Activated CD4-positive, alpha-beta T cell treated with anti-CD3 and anti-CD28 coated beads, Interleukin-2, Interleukin-6, amounts not matched to agents 100 ng/mL and 50 ng/mL, durations not matched to agents 16 hours and 8 hours (primary cell): ENCODE measurements at regions not wholly inside any gene's neighbourhood (a gene's known extent, or its start where the extent isn't known, plus 50 kb on each side); places are given as distances from the start of the nearest gene placed in this dataset.
"Not testable (repeated sequence)": the region's sequence is repeated elsewhere in the genome, so short reads cannot be mapped to it uniquely, and the experiment has no call there.

Experiments
- DNase-seq: peaks from one replicate; pipeline ENCODE4 v3.0.0-alpha.2; 2020

DNA sequence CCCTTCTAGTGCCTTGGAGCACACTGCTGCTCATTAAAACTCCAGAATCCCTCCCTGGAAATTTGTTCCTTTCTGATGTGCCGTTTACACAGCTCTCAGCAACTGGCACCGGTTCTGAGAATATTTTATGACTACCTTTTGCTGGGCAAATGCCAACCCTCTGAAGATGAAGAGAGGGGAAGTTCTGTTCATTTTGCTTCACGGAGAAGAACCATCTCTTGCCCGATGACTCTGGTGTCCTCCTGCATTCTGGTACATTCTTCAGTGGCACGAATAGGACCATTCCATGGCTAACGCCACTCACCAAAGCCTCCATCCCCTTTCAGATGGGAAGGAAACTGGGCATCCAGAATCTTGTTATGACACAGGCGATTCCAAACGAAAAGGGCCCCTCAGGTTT lies 96.2 kb upstream of the SIM2 start:
- no peak for DNase-seq

DNA sequence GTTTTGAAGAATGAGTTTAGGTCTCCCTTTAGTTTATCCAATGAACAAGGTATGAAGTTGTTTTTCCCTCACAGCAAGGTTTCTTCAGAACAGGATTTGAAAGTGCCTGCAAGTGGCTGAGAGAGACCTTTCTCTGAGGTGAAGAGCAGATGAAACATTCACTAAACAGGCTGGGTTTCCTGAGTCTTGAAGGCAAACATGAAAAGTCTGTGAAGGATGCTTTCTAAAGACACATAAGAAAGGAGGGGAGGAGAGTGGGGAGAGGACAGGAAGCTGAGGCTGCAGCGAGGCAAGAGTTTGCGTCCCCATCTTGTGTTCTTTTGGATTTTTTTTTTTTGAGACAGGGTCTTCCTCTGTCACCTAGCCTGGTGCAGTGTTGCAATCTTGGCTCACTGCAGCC lies 95.7 kb upstream of the SIM2 start:
- no peak for DNase-seq

DNA sequence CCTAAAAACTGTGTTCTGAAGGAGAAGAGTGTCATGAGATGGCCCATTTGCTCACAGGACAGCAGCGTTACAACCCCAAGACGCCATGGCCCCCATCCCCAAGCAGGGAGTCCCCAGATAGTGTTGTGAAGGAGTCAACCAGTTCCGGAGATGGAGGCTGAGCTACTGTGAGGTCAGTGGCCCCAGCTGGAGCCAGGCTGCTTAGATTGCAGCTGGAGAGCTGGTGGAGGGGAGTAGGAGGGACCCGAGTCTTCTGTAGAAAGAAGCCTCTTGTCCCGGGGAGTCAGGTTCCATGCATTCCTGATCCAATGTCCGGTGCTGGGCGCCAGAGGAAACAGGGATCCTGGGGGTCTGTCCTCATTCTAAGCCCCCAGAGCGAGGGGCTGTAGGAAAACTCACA lies 93.5 kb upstream of the SIM2 start:
- no peak for DNase-seq

DNA sequence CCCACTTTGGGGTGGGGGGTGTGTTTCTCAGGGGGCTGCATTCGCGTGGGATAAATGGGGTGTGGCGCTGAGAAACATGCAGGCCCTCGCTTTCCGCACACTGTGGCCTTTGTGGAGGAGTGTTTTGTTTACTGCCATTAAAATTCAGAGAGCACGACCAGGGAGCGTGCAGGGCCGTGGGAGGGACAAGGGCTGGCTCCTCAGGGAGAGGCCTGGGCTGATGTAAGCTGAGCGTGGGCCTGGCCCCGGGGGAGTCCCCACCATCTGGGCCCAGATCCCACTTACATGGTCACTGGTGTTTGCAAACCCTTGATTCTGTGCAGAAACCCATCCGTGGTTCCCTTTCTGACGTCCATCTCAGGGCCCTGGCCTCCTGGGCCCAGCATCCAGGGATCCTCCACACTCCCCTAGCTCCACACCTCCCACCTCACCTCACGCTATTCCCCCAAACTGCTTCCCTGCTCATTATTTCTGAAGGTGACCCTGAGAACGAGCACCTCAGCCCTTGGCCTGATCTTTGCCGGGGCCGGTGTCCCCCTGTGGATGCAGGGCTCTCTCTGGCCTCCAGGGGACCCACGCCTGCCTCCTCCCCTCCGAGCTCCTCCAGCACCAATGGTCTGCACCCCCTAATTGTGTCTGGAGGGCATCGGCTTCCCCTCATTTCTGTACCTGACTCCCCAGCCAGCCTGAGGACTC lies 92.5 kb upstream of the SIM2 start:
- DNase-seq, result no peak

DNA sequence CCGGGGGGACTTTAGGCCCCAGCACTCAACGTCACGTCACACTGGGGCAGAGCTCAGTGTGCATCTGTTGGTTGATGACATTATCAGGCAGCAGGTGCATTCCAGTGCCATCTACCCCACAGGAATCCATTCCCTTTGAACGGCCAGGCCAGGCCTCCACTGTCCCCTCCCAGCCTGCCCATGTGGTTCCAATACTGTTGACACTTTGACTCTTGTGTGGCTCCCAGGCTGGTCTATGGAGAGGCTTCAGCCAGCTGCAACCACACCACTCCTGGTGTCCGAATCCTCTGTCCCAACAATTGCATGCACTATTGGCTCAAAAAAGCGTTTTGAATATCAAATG lies 92.0 kb upstream of the SIM2 start:
- no peak for DNase-seq

DNA sequence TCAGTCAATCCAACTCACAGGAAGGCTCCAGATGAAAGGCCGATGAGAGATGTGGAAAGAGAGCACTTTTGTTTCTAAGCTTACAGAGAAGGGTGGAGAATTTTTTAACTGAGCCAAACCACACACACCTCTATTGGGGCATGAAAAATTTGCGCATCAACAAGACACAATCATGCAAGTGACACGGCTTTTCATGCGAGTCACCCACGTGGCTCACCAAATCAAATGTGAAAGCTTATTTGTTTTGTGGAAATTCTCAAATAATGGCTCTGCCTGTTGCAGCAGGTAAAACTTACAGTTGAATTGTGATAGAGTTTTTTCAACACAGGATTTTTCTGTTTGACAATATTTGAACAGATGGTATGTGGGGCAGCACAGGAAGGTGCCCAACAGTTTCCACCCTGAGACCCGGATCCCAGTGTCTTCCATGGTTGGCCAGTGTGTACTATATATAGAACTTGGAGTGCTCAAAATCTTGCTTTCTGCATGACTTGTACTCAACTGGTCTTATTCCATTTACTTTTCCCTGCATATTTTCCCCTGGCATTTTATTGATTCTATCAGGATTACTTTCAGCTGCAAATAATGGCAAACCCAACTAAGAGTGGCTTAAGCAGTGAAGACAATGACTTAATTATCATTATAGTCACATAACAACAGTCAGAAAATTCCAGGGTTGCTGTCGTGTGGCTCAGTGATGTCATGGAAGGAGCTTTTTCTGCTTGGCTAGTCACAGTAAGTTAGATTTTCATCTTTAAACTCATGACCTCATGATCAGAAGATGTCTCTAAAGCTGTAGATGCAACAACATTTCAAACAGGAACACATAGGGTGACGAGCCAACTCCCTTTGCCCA lies 90.6 kb upstream of the SIM2 start:
- no peak for DNase-seq

DNA sequence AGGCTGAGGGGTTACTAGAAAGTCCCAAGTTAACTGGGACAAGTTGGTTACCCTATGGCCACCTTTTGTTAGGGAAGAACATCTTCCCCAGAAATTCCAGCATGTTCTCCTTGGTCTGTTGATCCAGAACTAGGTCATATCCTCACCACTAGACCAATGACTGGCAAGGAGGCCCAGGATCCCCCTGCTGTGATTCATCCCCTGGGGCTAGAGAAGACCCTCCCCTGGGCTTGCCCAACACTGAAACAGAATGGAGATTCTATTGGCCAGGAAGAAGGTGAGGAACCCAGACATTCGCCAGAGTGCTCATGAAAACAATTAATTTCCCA lies 90.1 kb upstream of the SIM2 start:
- no peak for DNase-seq

DNA sequence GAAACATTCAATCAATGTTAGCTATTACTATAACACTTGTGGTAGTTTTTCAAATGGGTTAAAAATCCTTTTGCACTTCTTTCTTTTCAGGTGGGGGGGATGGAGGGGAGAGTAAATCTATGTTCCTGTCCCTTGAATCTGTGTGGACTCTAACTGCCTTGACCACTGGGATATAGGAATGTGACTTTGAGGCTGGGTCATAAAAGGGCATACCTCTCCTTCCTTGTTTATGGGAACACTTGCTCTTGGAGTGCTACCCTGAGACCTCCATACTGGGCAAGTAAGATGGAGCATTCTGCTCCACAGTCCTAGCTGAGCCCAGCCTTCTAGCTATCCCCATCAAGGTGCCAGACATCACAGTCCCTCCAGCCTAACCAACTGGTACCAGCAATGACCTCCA lies 89.3 kb upstream of the SIM2 start:
- no peak for DNase-seq

DNA sequence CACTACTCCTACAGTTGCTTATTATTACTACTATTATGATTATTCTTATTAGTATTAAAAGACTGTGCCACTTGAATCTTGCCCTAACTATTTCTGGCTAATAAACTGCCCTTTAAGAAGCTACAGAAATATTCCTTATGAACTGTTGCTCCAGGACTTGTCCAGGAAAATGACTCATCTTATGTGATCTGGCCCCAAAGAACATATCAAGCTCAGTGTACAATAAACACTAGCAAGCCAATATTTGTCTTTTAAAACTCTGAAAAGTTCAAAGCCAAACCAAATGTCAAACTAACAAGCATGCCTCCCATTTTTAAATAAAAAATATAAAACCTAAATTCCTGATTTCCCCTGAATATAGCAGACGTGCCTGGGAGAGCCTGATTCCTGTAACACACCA lies 88.7 kb upstream of the SIM2 start:
- no peak for DNase-seq

DNA sequence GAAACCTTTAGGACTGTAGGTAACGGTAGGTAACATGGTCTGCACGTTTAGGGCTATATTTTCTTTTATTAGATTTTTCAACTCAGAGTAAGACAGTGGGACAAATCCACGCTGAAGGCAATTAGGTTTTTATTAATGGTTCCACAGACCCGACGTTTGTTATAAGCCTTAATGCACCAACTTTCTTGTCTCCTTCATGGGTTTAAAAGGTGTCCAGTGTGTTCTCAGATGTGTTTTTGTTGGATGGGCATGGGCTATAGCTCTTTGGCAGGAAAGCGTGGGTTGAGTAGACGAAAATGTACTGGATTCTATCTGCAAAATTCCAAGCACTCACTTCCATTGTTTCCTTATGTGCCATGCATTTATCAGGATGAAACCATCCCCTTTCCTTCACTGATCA lies 88.0 kb upstream of the SIM2 start:
- DNase-seq, result no peak

DNA sequence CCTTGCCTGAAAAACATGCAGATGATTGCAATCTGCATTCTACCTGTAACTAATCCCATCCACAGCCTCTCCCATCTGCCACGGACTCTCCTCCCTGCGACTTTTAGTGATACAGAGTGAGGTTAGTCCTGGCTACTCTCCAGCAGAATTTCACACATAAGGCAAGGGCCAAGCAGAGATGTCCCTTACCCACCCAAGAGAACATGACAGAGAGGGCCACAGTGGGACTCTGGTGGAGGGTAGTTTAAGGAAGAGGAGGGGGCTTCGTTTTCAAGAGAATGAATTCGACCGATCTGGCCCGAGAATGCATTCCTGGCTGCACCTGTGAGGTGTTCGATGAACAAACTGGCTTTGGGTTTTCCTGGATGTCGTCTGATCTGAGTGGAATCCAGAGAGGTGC lies 87.5 kb upstream of the SIM2 start:
- no peak for DNase-seq

DNA sequence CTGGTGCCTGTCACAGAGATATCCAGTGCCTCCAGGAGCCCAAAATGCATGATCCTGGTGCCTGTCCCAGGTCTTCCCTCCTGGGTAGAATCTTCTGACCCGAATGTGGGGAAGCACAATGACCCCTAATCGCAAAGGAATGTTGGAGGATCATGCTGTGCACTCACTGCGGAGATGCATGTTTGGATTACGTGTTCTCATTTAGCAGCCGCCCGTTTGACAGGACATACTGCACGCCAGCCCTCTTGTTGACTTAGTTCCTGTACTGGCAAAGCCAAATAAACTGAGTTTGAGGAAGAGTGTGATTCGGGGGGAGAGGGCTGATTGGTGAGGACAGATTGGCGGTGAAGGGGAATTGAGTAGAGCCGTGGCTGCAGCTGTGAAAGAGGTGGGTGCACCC lies 85.9 kb upstream of the SIM2 start:
- DNase-seq, result no peak

DNA sequence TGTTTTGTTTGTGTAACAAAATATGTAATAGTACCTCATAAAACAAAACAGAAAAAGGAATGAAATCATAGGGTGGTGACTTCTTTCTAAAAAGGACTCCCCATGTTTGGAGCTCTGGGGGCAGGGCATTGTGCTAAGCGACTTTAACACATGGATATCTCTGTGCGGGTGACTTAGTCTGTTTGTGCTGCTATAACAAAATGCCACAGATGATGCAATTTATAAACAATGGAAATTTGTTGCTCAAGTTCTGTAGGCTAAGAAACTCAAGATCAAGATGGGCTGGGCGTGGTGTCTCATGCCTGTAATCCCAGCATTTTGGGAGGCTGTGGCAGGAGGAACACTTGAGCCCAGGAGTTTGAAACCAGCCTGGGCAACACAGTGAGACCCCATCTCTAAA lies 85.4 kb upstream of the SIM2 start:
- no peak for DNase-seq

DNA sequence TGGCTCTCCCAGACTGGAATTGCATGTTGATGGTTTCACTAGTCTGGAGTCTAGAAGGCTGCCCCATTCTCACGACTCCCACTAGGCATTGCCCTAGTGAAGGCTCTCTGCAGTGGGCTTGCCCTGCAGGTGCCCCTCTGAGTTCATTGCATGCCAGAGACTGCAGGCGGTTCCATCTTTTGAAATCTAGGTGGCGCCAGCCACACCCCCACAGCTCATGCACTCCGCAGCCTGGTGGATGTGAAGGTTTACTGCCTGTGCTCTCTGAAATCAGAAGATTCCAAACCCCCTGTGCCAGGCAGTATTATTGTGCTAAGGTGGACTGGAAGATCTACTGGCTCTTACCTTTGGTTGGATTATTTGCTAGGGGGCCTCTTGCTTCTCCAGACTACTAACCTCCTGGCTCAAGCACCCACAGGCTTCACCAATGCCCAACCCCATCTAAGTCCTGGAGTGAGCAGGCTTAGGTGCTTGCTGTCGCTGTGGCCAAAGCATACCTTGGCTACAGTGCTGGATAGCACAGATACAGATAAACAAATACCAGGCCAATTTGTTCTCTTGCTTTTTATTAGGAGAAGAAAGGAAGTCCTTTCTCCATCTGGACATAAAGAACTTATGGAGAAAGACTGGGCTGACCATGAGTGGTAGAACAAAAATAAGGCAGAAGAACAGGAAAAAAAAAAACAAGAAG lies 83.5 kb upstream of the SIM2 start:
- DNase-seq, result no peak

DNA sequence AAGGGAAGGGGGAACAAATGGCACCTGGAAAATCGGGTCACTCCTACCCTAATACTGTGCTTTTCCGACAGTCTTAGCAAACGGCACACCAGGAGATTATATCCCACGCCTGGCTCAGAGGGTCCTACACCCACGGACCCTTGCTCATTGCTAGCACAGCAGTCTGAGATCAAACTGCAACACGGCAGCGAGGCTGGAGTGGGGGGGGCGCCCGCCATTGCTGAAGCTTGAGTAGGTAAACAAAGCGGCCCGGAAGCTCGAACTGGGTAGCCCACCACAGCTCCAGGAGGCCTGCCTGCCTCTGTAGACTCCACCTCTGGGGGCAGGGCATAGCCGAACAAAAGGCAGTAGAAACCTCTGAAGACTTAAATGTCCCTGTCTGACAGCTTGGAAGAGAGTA lies 82.1 kb upstream of the SIM2 start:
- DNase-seq, result not testable (repeated sequence)

DNA sequence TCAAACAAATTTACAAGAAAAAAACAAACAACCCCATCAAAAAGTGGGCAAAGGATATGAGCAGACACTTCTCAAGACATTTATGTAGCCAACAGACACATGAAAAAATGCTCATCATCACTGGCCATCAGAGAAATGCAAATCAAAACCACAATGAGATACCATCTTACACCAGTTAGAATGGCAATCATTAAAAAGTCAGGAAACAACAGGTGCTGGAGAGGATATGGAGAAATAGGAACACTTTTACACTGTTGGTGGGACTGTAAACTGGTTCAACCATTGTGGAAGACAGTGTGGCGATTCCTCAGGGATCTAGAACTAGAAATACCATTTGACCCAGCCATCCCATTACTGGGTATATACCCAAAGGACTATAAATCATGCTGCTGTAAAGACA lies 77.1 kb upstream of the SIM2 start:
- not testable (repeated sequence) for DNase-seq

DNA sequence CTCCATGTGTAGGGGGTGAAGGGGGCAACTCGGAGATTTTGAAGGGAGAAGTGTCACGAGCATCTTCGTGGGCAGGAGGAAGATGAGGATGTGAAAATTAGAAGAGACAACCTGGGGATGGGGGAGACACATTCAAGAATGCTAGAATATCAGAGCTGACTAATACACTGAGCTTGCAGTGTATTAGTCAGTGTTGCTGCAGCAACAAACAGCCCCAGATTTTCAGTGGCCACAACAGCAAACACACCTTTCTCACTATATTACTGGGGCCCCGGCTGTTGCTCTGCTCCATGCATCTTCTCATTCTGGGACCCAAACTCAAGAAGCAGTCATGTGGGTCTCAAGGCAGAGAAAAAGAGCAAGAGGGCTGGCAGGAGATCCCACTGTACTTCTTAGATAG lies 74.8 kb upstream of the SIM2 start:
- DNase-seq, result no peak

DNA sequence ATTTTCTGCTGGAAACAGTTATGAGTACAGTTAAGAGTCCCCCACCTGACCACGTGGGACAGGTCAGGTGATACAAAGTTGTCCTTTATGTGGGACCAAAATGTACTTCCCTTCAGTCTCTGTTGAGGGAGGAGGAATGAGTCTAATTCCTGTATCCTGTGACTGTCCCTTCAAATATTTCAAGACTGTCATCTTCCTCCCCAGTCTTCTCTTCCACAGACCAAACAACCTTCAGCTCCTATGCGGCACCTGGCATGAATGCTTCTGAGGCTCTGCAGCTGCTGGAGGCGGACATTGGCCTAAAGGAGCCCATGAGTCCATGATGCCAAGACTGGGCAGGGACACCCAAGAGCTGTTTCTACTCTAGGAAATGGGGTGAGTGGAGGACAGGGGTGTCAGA lies 72.1 kb upstream of the SIM2 start:
- no peak for DNase-seq

DNA sequence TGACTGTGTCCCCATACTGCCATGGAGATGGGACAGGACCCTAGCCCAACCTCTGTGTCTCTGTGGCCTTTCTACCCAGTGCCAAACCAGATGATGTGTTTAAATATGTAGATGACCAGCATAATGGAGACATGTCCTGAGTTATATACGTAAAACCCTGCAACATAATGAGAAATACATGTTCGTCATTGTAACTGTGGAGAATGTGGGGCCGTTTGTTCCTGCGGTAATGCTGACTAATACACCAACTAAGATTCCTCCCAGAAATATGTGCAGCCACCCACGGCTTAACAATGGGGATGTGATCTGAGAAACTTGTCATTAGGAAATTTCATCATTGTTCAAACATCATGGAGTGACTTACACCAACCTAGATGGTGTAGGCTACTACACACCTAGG lies 71.7 kb upstream of the SIM2 start:
- no peak for DNase-seq

DNA sequence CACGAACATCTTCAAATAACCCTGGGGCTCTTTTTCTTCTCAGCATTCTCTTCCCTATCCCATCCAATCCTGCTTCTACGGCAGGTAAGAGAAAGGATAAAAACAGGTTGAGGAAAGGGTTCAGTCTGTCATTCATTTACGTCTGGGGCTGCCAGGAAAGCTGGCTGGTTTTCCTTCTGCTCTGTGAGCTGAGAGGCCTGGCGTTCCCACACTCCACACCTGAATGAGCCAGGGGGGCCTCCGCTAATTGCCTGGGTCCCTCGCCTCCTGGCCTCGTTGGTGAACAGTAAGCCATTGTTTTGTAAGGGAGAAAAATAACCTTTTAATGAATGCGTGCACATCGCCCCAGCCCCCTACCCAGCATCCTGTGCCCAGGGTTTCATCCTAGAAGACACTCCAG lies 70.8 kb upstream of the SIM2 start:
- DNase-seq, result no peak

DNA sequence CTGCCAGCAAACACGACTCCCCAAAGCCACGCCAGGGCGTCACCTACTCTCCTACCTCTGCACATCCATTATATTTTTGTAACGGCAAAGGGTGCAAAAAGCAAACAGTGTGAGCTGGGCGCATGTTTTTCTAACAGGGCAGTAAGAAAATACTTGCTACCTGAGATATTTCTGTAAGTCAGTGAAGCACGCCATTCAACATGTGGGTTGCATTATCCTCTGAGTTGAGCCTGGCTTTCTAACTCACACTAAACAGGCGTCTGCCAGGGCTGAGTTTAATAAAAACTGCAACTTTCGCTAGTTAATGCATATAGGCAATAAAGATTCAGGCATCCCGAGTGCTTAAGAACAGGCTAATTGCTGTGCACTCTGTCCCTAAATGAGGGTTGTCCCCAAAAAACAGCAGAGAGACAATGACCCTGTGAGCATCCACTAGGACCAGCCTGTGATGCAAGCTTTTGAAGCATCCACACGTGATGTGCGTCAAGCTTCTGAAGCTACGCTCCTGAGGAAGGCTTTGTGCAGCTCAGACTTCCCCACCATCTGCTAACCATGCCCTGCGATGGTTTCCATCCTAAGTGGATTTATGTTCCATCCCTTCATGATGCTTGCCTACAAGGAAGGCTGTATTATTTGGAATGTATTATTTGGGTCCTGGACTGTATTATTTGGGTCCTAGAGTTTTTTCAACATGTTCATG lies 70.0 kb upstream of the SIM2 start:
- no peak for DNase-seq

DNA sequence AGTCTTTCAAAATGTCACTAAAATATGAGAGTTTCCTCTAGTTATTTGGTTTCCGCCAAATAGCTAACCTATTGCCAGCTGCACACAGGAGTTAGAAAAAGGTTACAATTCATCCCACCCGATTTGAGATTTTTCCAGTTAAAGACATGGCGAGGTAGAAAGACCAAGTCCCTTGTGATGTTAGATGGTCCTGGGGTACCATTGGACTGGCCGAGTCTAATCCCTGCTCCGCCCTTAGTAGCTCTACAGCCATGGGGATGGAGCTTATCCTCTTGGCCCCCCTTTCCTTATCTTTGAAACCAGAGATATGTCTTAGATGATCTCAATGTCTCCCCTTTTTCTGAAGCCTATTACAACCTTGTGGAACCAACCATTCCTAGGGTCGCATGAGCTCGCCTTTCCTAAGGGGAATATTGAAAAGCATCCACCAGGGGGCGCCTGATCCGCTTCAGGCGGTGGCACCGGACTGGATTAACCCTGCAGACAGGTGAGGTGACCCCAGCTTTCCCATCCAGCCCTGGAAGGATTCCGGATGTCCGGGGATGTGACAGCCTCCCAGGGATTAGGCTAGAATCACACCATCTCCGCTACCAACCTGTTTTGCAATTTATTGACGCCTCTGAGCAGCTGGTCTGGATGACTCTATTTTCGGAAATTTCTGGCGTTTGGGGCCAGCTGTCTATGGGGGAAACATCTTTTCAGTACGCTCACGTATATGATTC lies 68.3 kb upstream of the SIM2 start:
- DNase-seq, result peak; percentile 69

DNA sequence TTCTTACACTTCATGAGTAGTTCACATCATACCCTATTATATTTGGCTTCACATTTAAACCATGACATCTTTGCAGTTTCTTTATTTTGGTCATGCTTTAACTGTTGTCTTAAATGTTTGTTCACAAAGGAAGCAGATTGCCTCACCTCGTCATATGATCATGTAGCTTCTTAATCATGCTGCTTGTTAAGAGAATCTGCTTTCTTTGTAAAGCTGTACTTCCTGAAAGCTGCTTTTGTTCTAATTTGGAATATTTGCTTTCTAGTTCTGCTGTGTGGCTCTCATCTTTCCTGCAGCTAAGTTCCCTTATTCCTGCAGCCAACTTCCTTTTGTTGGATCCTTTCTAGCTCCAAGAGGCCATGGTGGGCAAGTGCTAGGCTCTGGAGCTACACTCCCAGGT lies 62.9 kb upstream of the SIM2 start:
- DNase-seq, result no peak
